Fibroblast of skin of left biceps (primary cell): ENCODE measurements at regions not wholly inside any gene's neighbourhood (a gene's known extent, or its start where the extent isn't known, plus 50 kb on each side); places are given as distances from the start of the nearest gene placed in this dataset.

Experiments used
- DNase-seq, 2 experiments: peaks; one replicate each; pipeline ENCODE4 v3.0.0-alpha.2; 2013; ENCODE audit warnings: low read depth in 2 of 2

DNA sequence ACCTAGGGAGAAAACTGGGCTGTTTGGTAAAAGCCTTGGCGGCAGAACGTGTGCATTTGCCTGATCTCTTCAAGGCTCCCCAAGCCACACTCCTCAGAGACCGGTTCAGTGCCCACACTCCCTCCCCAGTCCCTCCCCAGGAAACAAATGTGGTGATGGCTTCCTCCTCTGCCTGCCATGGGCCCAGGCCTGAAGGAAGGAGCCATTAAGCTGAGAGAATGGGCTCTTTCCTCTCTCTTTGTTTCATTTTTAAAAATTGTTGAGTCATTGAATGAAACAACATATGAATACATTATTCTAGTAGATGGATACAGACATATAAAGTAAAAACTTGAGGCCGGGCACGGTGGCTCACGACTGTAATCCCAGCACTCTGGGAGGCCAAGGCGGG lies 50.6 kb upstream of the YWHAQ start:
- DNase-seq, result no peak

GRCh38 chr2:9685637-9686036 lies 54.8 kb upstream of the YWHAQ start:
- no peak for DNase-seq

GRCh38 chr2:9686061-9686460 lies 55.3 kb upstream of the YWHAQ start:
- DNase-seq, result no peak

DNA sequence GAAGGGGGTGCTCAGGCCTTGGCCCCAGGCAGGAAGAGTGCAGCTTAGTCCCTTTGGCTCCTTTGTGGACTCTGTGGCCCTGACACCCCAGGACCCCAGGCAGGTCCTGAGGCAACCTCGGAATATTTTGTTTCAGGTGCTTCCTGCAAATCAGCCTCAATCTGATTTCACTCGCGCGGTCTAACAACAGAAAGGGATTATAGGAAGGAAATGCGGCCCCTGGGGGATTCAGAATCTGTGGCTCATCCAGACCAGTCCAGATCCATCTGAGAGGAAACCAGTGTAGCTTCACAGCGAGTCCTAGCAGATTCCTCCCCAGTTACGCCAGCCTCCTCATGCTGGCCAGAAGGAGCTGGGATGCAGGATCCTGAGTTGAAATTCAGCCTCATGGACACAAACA lies 59.5 kb upstream of the YWHAQ start:
- no peak for DNase-seq

- DNase-seq, result no peak
Observed at GRCh38 chr2:9690716-9691498, 60.1 kb upstream of the YWHAQ start.

- no peak for DNase-seq
Observed at GRCh38 chr2:9692456-9693195, 61.8 kb upstream of the YWHAQ start.

DNA sequence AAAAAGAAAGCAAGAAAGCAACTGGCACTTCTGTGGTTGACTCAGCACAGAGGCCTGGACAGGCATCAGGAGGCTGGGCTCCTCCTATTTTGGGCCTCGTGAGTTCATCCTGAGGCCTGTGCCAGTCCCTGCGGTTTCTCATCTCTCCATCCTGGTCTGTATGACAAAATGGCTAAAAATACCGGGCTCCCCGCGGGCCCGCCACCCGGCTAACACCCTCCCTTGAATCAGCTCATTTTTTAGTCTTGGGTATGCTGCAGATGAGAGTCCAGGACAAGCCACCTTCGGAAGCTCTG lies 62.3 kb upstream of the YWHAQ start:
- DNase-seq, result no peak

- no peak for DNase-seq
Observed at GRCh38 chr2:9693646-9694045, 62.8 kb upstream of the YWHAQ start.

GRCh38 chr2:9694661-9695234 lies 64.0 kb upstream of the YWHAQ start:
- DNase-seq, result no peak

DNA sequence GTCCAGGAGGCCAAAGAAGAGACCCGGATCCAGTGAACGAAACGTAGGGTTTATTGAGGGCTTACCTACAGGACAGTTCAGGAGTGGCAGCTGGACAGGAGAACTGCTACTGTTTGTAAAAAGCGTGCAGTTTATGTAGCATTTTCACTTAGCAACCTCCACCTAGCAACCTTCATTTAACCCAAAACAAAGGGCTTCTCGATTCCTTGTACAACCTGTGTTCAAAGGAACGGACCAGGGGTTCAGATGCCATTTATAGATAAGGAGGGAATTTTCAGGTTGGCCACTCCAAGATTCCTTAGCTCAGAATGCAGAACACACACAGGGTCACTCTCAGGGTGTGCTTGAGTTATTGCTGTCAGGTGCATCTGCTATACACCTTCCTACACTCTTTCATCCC lies 65.1 kb upstream of the YWHAQ start:
- DNase-seq, result no peak

GRCh38 chr2:9696731-9697130 lies 65.9 kb upstream of the YWHAQ start:
- no peak for DNase-seq

GRCh38 chr2:9697909-9698308 lies 67.1 kb upstream of the YWHAQ start:
- DNase-seq, result no peak

DNA sequence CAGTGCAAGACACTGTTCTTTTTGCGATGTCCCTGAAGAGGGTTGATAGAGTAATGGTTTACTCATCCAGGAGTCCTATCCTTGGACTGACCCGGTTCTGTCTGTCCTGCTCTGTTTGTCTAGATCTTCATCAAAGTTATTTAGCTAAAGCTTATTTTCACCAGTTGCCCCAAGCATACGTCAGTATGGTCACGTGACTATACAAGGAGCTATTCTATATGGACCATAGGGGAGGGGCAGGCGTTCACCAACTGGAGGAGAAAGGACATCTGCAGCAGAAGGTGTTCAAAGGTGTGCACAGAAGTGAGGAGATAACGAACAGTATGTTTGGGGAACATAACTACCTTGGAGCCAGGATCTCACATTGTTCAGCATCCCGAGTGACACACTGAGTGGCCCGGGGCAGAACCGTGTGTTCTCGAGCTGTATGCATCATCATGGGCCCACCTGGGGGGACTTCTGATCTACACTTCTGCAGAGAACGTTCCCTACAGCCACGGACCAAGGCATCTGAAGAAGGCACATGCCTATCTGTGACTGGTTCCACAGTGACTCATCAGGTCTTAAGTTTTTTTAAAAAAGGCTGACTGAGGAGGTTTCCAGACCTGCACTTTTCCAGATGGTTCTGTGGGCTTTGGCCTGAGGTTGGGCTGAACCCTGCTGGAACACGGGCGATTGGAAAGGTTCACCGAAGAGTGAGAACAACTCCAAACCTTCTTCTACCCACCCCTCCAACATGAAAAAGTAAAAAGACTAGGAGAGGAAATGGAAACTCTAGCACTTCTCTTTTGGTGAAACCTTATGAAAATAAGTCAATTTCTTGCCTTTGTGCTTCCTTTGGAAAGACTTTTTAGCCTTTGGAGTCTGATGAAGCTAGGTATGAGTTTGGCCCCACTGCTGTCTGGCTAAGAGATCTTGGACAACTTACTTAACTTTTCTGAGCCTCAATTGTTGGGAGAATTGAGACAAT lies 68.6 kb upstream of the YWHAQ start:
- DNase-seq, result peak in 1 of 2 experiments; percentile 17

DNA sequence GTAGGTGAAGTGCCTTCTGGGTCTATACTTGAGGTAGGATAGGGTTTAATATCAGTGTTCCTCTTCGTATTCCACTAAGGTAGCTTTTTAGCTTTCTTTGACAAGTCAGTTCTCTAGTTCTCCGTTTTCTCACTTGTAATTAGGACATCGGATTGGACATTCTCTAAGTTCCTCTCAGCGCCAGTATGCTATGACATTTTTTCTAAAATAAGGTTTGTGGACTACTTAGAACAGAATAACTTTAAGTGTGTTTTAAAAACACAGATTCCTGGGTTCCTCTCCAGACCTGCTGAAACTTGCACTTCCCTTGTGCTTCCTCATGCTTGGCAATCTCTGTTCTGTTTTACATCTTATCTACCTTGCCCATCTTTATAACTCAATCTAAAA lies 69.3 kb upstream of the YWHAQ start:
- DNase-seq, result no peak

DNA sequence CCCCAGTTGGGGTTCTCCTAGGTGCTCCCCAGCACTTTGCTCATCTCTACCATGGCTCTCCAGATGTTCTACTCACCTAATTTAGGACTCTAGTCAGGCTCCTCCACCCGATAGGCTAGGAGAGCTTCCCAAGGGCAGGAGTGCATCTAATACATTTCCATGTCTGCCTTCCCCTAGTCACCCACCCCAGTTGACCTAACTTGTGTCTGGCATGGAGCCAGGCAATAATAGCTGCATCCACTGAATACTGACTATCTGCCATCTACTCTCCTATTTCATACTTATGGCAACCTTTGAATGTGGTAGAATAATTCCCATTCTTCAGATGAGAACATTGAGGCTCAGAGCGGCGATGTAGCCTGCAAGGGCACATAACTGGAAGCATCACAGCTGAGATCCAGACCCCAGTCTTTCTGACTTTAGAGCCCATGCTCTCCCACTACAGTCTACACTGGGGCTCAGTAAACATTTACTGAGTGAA lies 71.8 kb upstream of the YWHAQ start:
- no peak for DNase-seq

- DNase-seq, result peak; percentile 24 to 36
Observed at GRCh38 chr2:9703085-9703678, 72.4 kb upstream of the YWHAQ start.

DNA sequence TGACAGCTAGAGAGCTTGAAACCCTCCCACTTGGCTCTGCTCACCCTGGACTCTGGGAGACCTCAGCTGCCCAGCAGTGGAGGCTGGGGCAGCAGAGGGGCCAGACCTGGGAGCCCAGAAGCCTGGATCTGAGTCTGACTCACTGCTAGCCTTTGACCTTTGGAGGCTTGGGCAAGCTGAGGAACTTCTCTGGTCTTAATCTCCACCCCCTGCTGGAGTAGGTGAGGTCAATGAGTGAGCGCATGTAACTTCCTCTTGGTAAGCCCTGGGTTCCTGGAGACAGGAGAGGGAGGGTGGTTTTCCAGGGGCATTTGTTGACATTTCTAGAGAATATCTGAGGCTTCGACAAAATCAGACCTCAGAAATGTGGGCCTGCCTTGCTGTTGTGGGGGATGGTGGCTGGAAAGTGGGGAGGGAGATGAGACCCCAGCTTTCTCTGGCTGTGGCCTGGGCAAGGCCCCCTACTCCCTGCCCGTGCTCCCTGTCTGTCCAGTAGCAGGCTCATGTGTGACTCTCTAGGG lies 73.0 kb upstream of the YWHAQ start:
- no peak for DNase-seq

GRCh38 chr2:9704600-9704999 lies 73.8 kb upstream of the YWHAQ start:
- DNase-seq, result no peak

- DNase-seq, result no peak
Observed at GRCh38 chr2:9705196-9705595, 74.4 kb upstream of the YWHAQ start.

DNA sequence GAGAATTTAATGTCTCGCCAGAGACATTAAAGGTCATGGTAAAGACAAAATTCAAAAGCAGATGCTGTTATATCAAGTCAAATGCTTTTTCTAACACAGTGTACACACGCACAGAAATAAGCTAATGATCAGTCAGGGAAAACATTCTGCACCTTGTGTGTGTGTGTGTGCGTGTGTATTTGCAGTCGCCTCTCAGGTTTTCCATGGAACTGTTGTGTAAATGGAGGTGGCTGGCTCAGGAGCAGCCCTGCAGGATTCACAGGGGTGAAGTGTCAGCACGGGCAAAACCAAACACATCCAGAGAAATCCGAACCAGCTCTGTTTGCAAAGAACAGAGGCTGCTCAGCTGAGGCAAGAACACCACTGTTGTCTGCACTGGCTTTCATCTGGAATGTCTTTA lies 76.2 kb upstream of the YWHAQ start:
- no peak for DNase-seq

DNA sequence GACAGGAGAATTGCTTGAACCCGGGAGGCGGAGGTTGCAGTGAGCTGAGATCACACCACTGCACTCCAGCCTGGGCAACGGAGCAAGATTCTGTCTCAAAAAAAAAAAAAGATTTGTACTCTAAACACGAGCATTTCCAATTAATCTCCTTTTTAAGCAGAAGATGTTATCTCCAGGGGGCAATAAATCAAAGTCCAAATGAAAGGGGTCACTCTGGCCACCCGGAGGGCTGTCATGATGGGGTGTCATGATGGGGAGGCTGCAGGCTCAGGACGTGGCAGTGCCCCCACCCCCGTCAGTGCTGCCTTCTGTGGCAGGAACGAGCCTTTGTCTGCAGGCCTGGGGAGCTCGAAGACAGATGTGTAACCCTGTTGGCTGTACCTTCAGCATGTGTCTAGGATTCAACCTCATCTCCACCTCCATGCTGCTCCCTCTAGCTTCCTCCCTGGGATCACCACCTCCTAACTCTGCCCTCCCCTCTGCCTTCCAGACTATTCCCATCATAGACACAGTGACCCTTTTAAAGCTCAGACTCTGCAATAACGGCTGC lies 76.9 kb upstream of the YWHAQ start:
- DNase-seq, result no peak
